ENCODE measurements at regions not wholly inside any gene's neighbourhood (a gene's known extent, or its start where the extent isn't known, plus 50 kb on each side); places are given as distances from the start of the nearest gene placed in this dataset.
A peak's percentile ranks its signal among the peaks of the same experiment; 100 is the strongest.

- TF ChIP-seq FOXA1 (IDR thresholded peaks at IDR 0.05): no peak
- ChIA-PET POLR2A (no interaction called here), CTCF (interaction anchor here (0.6 kb wide), 1 partner anchor 102 kb away, joined by 3 read pairs; no protein-coding TSS in a partner anchor)
- no peak for DNase-seq (ENCODE audit: extremely low spot score)
These were observed 159.4 kb upstream of the MEOX2 start for GRCh38 chr7:15845868-15846267.

GRCh38 chr7:15845461-15845860 lies 159.0 kb upstream of the MEOX2 start:
- ChIA-PET POLR2A (no interaction called here), CTCF (interaction anchor here (0.6 kb wide), 1 partner anchor 102 kb away, joined by 3 read pairs; no protein-coding TSS in a partner anchor)
- no peak for DNase-seq (ENCODE audit: extremely low spot score)
- TF ChIP-seq ZNF384 (IDR thresholded peaks at IDR 0.05) (no peak), NFRKB (IDR thresholded peaks at IDR 0.05) (no peak), FOXA1 (IDR thresholded peaks at IDR 0.05) (no peak), L3MBTL2 (conservative IDR thresholded peaks at IDR 0.05) (no peak), ELF4 (IDR thresholded peaks at IDR 0.05) (no peak), CTBP1 (IDR thresholded peaks at IDR 0.05; ENCODE audit: borderline replicate concordance) (no peak), HDGF (IDR thresholded peaks at IDR 0.05; ENCODE audit: borderline replicate concordance) (no peak), FOXM1 (IDR thresholded peaks at IDR 0.05; ENCODE audit: borderline replicate concordance) (no peak), LEF1 (IDR thresholded peaks at IDR 0.05; ENCODE audit: borderline replicate concordance) (no peak)

- ChIA-PET CTCF (no interaction called here), POLR2A (no interaction called here)
- no peak for TF ChIP-seq CTBP1 (IDR thresholded peaks at IDR 0.05; ENCODE audit: borderline replicate concordance)
- 0 out of 2 replicates have a peak, but pooled peaks have one; percentile 45 for TF ChIP-seq ZNF384 (IDR thresholded peaks at IDR 0.05)
- TF ChIP-seq L3MBTL2 (conservative IDR thresholded peaks at IDR 0.05): 0 out of 2 replicates have a peak, but pooled peaks have one; percentile 25
- peak; percentile 67 for DNase-seq (ENCODE audit: extremely low spot score)
These were observed 153.1 kb upstream of the MEOX2 start for GRCh38 chr7:15839416-15840100.

- DNase-seq (ENCODE audit: extremely low spot score): no peak
- ChIA-PET POLR2A (no interaction called here), CTCF (no interaction called here)
- TF ChIP-seq SUZ12 (IDR thresholded peaks at IDR 0.05) (no peak), PKNOX1 (IDR thresholded peaks at IDR 0.05) (no peak), ELF4 (IDR thresholded peaks at IDR 0.05) (no peak), HDGF (IDR thresholded peaks at IDR 0.05; ENCODE audit: borderline replicate concordance) (no peak), TARDBP (IDR thresholded peaks at IDR 0.05) (no peak), SP1 (IDR thresholded peaks at IDR 0.05) (no peak), CTBP1 (IDR thresholded peaks at IDR 0.05; ENCODE audit: borderline replicate concordance) (no peak), ARNT (IDR thresholded peaks at IDR 0.05) (no peak)
These were observed 151.8 kb upstream of the MEOX2 start for GRCh38 chr7:15838265-15838664.

- DNase-seq (ENCODE audit: extremely low spot score): no peak
- TF ChIP-seq ARNT (IDR thresholded peaks at IDR 0.05) (no peak), FOXK2 (IDR thresholded peaks at IDR 0.05) (no peak), ZNF384 (IDR thresholded peaks at IDR 0.05) (no peak), HDGF (IDR thresholded peaks at IDR 0.05; ENCODE audit: borderline replicate concordance) (no peak)
- ChIA-PET CTCF (no interaction called here), POLR2A (no interaction called here)
These were observed 150.9 kb upstream of the MEOX2 start for GRCh38 chr7:15837306-15837950.

- ChIA-PET CTCF (no interaction called here), POLR2A (no interaction called here)
- no peak for TF ChIP-seq FOXM1 (IDR thresholded peaks at IDR 0.05; ENCODE audit: borderline replicate concordance)
- DNase-seq (ENCODE audit: extremely low spot score): no peak
These were observed 150.2 kb upstream of the MEOX2 start for GRCh38 chr7:15836651-15837050.

GRCh38 chr7:15836041-15836440 lies 149.6 kb upstream of the MEOX2 start:
- ChIA-PET POLR2A (no interaction called here), CTCF (no interaction called here)
- DNase-seq (ENCODE audit: extremely low spot score): no peak
- TF ChIP-seq ELF4 (IDR thresholded peaks at IDR 0.05) (no peak), SUZ12 (IDR thresholded peaks at IDR 0.05) (no peak), FOXK2 (IDR thresholded peaks at IDR 0.05) (no peak)

GRCh38 chr7:15834446-15834845 lies 148.0 kb upstream of the MEOX2 start:
- POLR2A ChIA-PET: no interaction called here
- TF ChIP-seq FOXM1 (IDR thresholded peaks at IDR 0.05; ENCODE audit: borderline replicate concordance) (no peak), L3MBTL2 (conservative IDR thresholded peaks at IDR 0.05) (no peak), ZNF384 (IDR thresholded peaks at IDR 0.05) (no peak), CTBP1 (IDR thresholded peaks at IDR 0.05; ENCODE audit: borderline replicate concordance) (no peak), ARNT (IDR thresholded peaks at IDR 0.05) (no peak), HDGF (IDR thresholded peaks at IDR 0.05; ENCODE audit: borderline replicate concordance) (no peak), BHLHE40 (IDR thresholded peaks at IDR 0.05; ENCODE audit: borderline replicate concordance) (no peak)
- no peak for DNase-seq (ENCODE audit: extremely low spot score)
- CTCF ChIA-PET: no interaction called here

GRCh38 chr7:15832996-15833395 lies 146.5 kb upstream of the MEOX2 start:
- ChIA-PET CTCF (no interaction called here), POLR2A (no interaction called here)
- no peak for DNase-seq (ENCODE audit: extremely low spot score)
- TF ChIP-seq FOXM1 (IDR thresholded peaks at IDR 0.05; ENCODE audit: borderline replicate concordance) (no peak), SUZ12 (IDR thresholded peaks at IDR 0.05) (no peak), ELF4 (IDR thresholded peaks at IDR 0.05) (no peak), SP1 (IDR thresholded peaks at IDR 0.05) (no peak), NFRKB (IDR thresholded peaks at IDR 0.05) (no peak), TARDBP (IDR thresholded peaks at IDR 0.05) (no peak), L3MBTL2 (conservative IDR thresholded peaks at IDR 0.05) (no peak), PKNOX1 (IDR thresholded peaks at IDR 0.05) (no peak), BHLHE40 (IDR thresholded peaks at IDR 0.05; ENCODE audit: borderline replicate concordance) (no peak)
